ENCODE measurements at regions not wholly inside any gene's neighbourhood (a gene's known extent, or its start where the extent isn't known, plus 50 kb on each side); places are given as distances from the start of the nearest gene placed in this dataset.

DNA sequence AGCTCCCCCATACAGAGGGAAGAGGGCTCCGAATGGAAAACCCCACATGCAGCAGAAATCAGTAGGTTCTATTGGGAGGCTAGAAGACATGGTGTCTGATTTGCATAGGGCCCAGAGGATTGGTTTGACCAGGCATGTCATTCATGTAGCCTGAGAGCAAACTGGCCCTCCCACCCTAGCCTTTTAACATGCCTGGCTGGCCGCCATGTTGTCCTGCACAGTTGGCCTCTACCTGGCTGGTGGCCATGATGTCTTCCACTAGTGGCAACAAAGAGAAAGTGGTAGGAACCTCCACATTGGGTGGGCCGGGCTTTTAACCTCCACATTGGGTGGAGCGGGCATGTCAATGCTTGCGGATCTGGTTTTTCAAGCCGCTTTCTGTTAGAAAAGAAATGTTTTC, 312.1 kb downstream of the TAFA4 start:
- TF ChIP-seq, protein P1, sequence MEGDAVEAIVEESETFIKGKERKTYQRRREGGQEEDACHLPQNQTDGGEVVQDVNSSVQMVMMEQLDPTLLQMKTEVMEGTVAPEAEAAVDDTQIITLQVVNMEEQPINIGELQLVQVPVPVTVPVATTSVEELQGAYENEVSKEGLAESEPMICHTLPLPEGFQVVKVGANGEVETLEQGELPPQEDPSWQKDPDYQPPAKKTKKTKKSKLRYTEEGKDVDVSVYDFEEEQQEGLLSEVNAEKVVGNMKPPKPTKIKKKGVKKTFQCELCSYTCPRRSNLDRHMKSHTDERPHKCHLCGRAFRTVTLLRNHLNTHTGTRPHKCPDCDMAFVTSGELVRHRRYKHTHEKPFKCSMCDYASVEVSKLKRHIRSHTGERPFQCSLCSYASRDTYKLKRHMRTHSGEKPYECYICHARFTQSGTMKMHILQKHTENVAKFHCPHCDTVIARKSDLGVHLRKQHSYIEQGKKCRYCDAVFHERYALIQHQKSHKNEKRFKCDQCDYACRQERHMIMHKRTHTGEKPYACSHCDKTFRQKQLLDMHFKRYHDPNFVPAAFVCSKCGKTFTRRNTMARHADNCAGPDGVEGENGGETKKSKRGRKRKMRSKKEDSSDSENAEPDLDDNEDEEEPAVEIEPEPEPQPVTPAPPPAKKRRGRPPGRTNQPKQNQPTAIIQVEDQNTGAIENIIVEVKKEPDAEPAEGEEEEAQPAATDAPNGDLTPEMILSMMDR (IDR thresholded peaks at IDR 0.05; ENCODE audit: borderline replicate concordance, extremely low read depth, low read length, poor library complexity, severe bottlenecking): no peak
- no peak for TF ChIP-seq EZH2 (IDR thresholded peaks at IDR 0.05; ENCODE audit: borderline replicate concordance, low read depth, low read length, severe bottlenecking)

Measured in DND-41 (cell line).